ENCODE measurements at regions not wholly inside any gene's neighbourhood (a gene's known extent, or its start where the extent isn't known, plus 50 kb on each side); places are given as distances from the start of the nearest gene placed in this dataset.

DNA sequence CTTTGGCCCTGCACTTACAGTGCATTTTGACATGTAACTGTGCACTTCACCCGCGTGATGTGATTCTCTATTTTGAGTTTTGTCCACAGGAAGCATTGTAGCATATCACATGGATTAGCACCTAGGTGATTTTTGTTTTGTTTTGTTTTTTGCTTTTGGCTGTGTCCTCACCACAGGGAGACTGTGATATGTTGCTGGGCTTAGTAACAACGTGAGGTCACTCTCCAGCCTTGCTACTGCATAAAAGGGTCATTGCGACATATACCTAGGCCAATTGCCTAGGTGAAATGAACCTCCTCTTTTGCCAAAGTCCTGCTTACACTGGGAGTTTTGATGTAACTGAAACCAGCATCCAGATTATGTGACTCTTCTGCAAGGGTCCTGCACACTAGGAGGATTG, 1152.9 kb upstream of the AMELY start:
- H3K4me3 ChIP-seq (ENCODE audit: low read length in 2 of 2): no peak overlapping the region
- H3K9me3 ChIP-seq (ENCODE audit: control insufficient read depth in 2 of 2, insufficient read depth in 1 of 2, low read length in 1 of 2): no peaks in the 10 kb centered on the region
- H3K4me1 ChIP-seq (ENCODE audit: control insufficient read depth in 2 of 2, insufficient read depth in 2 of 2, low read length in 2 of 2): no peaks in the 10 kb centered on the region
- no peak for DNase-seq (ENCODE audit: low read depth in 6 of 9, low spot score in 9 of 9)
- H3K36me3 ChIP-seq (ENCODE audit: control insufficient read depth in 2 of 2, insufficient read depth in 2 of 2, low read length in 1 of 2): no peaks in the 10 kb centered on the region
- no peak overlapping the region for H3K27ac ChIP-seq (ENCODE audit: low read depth in 1 of 2, low read length in 1 of 2)
- WGBS: 79% methylated on average over 4 of the region's 4 CpGs
- H3K27me3 ChIP-seq (ENCODE audit: control insufficient read depth in 2 of 2, insufficient read depth in 1 of 2, low read length in 1 of 2): no peaks in the 10 kb centered on the region

GRCh38 chrY:8063973-8064372, 1152.4 kb upstream of the AMELY start:
- no peak overlapping the region for H3K4me3 ChIP-seq (ENCODE audit: low read length in 2 of 2)
- no peaks in the 10 kb centered on the region for H3K36me3 ChIP-seq (ENCODE audit: control insufficient read depth in 2 of 2, insufficient read depth in 2 of 2, low read length in 1 of 2)
- no peak for DNase-seq (ENCODE audit: low read depth in 6 of 9, low spot score in 9 of 9)
- 99% methylated on average over 2 of the region's 2 CpGs for WGBS
- H3K27ac ChIP-seq (ENCODE audit: low read depth in 1 of 2, low read length in 1 of 2): no peak overlapping the region
- no peaks in the 10 kb centered on the region for H3K9me3 ChIP-seq (ENCODE audit: control insufficient read depth in 2 of 2, insufficient read depth in 1 of 2, low read length in 1 of 2)
- H3K27me3 ChIP-seq (ENCODE audit: control insufficient read depth in 2 of 2, insufficient read depth in 1 of 2, low read length in 1 of 2): no peaks in the 10 kb centered on the region
- no peaks in the 10 kb centered on the region for H3K4me1 ChIP-seq (ENCODE audit: control insufficient read depth in 2 of 2, insufficient read depth in 2 of 2, low read length in 2 of 2)

- Histone ChIP-seq H3K4me1 (ENCODE audit: control insufficient read depth in 2 of 2, insufficient read depth in 2 of 2, low read length in 2 of 2) (no peaks in the 10 kb centered on the region), H3K9me3 (ENCODE audit: control insufficient read depth in 2 of 2, insufficient read depth in 1 of 2, low read length in 1 of 2) (no peaks in the 10 kb centered on the region), H3K4me3 (ENCODE audit: low read length in 2 of 2) (no peak overlapping the region), H3K27ac (ENCODE audit: low read depth in 1 of 2, low read length in 1 of 2) (no peak overlapping the region), H3K36me3 (ENCODE audit: control insufficient read depth in 2 of 2, insufficient read depth in 2 of 2, low read length in 1 of 2) (no peaks in the 10 kb centered on the region), H3K27me3 (ENCODE audit: control insufficient read depth in 2 of 2, insufficient read depth in 1 of 2, low read length in 1 of 2) (no peaks in the 10 kb centered on the region)
- DNase-seq (ENCODE audit: low read depth in 6 of 9, low spot score in 9 of 9): no peak
- 95% methylated on average over 2 of the region's 2 CpGs for WGBS
Observed at GRCh38 chrY:8058613-8059012, 1147.1 kb upstream of the AMELY start.

DNA sequence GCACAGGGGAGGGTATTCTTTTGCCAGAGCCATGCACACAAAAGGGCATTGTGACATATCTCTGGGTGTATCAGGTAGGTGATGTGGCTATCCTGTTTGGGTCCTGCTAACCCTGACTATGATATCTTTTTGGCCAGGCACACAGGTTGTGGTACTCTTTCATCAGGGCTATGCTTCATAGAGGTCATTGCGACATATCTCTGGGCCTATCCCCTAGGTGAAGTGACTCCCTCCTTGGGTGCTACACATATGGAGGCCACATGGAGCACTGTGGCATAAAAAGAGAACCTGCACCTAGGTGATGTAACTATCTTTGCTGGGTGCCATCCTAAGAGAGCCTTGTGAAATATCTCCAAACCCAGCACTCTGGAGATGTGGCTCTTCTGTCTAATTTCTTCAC, 1139.8 kb upstream of the AMELY start:
- 93% methylated on average over 1 of the region's 1 CpG for WGBS
- Histone ChIP-seq H3K36me3 (ENCODE audit: control insufficient read depth in 2 of 2, insufficient read depth in 2 of 2, low read length in 1 of 2) (no peaks in the 10 kb centered on the region), H3K4me1 (ENCODE audit: control insufficient read depth in 2 of 2, insufficient read depth in 2 of 2, low read length in 2 of 2) (no peaks in the 10 kb centered on the region), H3K27ac (ENCODE audit: low read depth in 1 of 2, low read length in 1 of 2) (no peak overlapping the region), H3K27me3 (ENCODE audit: control insufficient read depth in 2 of 2, insufficient read depth in 1 of 2, low read length in 1 of 2) (no peaks in the 10 kb centered on the region), H3K4me3 (ENCODE audit: low read length in 2 of 2) (no peak overlapping the region), H3K9me3 (ENCODE audit: control insufficient read depth in 2 of 2, insufficient read depth in 1 of 2, low read length in 1 of 2) (no peaks in the 10 kb centered on the region)
- no peak for DNase-seq (ENCODE audit: low read depth in 6 of 9, low spot score in 9 of 9)

DNA sequence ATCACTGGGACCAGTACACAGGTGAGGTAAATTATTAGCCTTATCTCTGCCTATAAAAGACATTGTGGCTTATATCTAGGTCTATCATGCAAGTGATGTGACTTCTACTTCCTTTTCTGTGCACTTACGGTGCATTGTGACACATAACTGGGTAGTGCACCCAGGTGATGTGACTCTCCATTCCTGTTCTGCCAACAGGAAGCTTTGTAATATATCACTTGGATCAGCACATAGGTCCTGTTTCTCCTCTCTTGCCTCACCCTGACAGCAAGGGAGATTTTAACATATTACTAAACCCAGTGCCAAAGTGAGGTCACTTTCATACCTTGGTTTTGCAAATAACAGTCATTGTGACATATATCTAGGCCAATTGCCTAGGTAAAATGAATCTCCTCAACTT, 1129.7 kb upstream of the AMELY start:
- WGBS: 86% methylated on average over 1 of the region's 1 CpG
- Histone ChIP-seq H3K27me3 (ENCODE audit: control insufficient read depth in 2 of 2, insufficient read depth in 1 of 2, low read length in 1 of 2) (no peaks in the 10 kb centered on the region), H3K4me1 (ENCODE audit: control insufficient read depth in 2 of 2, insufficient read depth in 2 of 2, low read length in 2 of 2) (no peaks in the 10 kb centered on the region), H3K27ac (ENCODE audit: low read depth in 1 of 2, low read length in 1 of 2) (no peak overlapping the region), H3K4me3 (ENCODE audit: low read length in 2 of 2) (no peak overlapping the region), H3K36me3 (ENCODE audit: control insufficient read depth in 2 of 2, insufficient read depth in 2 of 2, low read length in 1 of 2) (no peaks in the 10 kb centered on the region), H3K9me3 (ENCODE audit: control insufficient read depth in 2 of 2, insufficient read depth in 1 of 2, low read length in 1 of 2) (no peaks in the 10 kb centered on the region)
- no peak for DNase-seq (ENCODE audit: low read depth in 6 of 9, low spot score in 9 of 9)

DNA sequence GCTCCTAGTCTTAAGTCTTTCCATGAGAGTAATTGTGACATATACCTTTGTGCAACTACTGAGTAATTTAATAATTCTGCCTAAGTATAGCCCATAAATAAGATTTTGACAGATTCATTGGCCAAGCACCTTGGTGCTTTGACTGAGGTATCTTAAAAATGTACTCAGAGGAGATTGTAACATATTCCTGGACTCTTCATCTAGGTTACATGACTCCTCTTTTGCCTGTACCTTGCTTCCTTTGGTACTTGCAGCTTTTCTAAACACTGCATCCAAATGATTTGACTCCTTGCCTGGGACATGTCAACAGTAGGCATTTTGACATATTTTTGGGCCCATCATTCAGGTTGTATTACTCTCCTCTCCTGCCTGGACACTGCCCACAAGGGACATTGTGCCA, 1125.0 kb upstream of the AMELY start:
- no peaks in the 10 kb centered on the region for H3K36me3 ChIP-seq (ENCODE audit: control insufficient read depth in 2 of 2, insufficient read depth in 2 of 2, low read length in 1 of 2)
- H3K4me1 ChIP-seq (ENCODE audit: control insufficient read depth in 2 of 2, insufficient read depth in 2 of 2, low read length in 2 of 2): no peaks in the 10 kb centered on the region
- no peak overlapping the region for H3K27ac ChIP-seq (ENCODE audit: low read depth in 1 of 2, low read length in 1 of 2)

DNA sequence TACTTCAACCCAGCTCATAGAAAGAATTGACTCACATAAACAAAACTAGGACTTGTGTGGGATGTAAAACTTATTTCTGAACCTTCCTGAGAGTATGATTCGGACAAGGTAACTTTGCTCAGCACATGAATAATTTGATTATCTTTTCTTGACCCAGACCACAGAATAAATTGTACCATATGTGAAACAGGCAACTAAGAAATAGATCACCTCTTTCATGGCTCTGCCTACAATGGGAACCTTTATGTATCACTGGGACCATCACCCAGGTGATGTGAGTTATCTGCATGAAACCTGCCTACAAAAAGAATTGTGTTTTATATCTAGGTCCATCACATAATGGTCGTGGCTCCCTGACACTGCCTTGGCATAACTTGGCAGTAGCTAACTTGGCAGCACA, 1124.1 kb upstream of the AMELY start:
- Histone ChIP-seq H3K4me1 (ENCODE audit: control insufficient read depth in 2 of 2, insufficient read depth in 2 of 2, low read length in 2 of 2) (no peaks in the 10 kb centered on the region), H3K27ac (ENCODE audit: low read depth in 1 of 2, low read length in 1 of 2) (no peak overlapping the region), H3K36me3 (ENCODE audit: control insufficient read depth in 2 of 2, insufficient read depth in 2 of 2, low read length in 1 of 2) (no peaks in the 10 kb centered on the region), H3K4me3 (ENCODE audit: low read length in 2 of 2) (no peak overlapping the region), H3K9me3 (ENCODE audit: control insufficient read depth in 2 of 2, insufficient read depth in 1 of 2, low read length in 1 of 2) (no peaks in the 10 kb centered on the region), H3K27me3 (ENCODE audit: control insufficient read depth in 2 of 2, insufficient read depth in 1 of 2, low read length in 1 of 2) (no peaks in the 10 kb centered on the region)
- DNase-seq (ENCODE audit: low read depth in 6 of 9, low spot score in 9 of 9): no peak
- 56% methylated on average over 2 of the region's 2 CpGs for WGBS

More for the DNA sequence above, 1125.0 kb upstream of the AMELY start:
- H3K4me3 ChIP-seq (ENCODE audit: low read length in 2 of 2): no peak overlapping the region
- no peaks in the 10 kb centered on the region for H3K27me3 ChIP-seq (ENCODE audit: control insufficient read depth in 2 of 2, insufficient read depth in 1 of 2, low read length in 1 of 2)
- no peak for DNase-seq (ENCODE audit: low read depth in 6 of 9, low spot score in 9 of 9)
- no peaks in the 10 kb centered on the region for H3K9me3 ChIP-seq (ENCODE audit: control insufficient read depth in 2 of 2, insufficient read depth in 1 of 2, low read length in 1 of 2)

DNA sequence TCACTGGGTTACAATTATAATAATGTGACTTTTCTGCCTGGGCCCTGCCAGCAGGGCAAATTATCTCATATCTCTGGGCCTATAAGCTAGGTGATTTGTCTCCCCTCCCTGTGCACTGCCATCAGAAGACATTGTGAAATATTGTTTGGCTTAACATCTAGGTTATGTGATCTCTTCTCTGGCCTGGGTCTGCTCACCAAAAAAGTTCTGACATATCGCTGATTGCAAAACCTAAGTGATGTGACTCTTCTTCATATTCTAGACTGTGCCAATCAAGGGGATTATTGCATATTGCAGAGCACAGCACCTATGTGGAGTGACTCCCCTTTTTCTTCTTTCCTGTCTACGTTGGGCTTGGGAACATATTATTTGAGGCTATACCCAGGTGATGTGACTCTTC, 1123.1 kb upstream of the AMELY start:
- no peaks in the 10 kb centered on the region for H3K27me3 ChIP-seq (ENCODE audit: control insufficient read depth in 2 of 2, insufficient read depth in 1 of 2, low read length in 1 of 2)
- H3K27ac ChIP-seq (ENCODE audit: low read depth in 1 of 2, low read length in 1 of 2): no peak overlapping the region
- WGBS: 77% methylated on average over 2 of the region's 2 CpGs
- H3K4me3 ChIP-seq (ENCODE audit: low read length in 2 of 2): no peak overlapping the region
- no peaks in the 10 kb centered on the region for H3K36me3 ChIP-seq (ENCODE audit: control insufficient read depth in 2 of 2, insufficient read depth in 2 of 2, low read length in 1 of 2)
- H3K9me3 ChIP-seq (ENCODE audit: control insufficient read depth in 2 of 2, insufficient read depth in 1 of 2, low read length in 1 of 2): no peaks in the 10 kb centered on the region
- H3K4me1 ChIP-seq (ENCODE audit: control insufficient read depth in 2 of 2, insufficient read depth in 2 of 2, low read length in 2 of 2): no peaks in the 10 kb centered on the region
- DNase-seq (ENCODE audit: low read depth in 6 of 9, low spot score in 9 of 9): no peak

GRCh38 chrY:8033200-8033599, 1121.6 kb upstream of the AMELY start:
- no peak for DNase-seq (ENCODE audit: low read depth in 6 of 9, low spot score in 9 of 9)
- Histone ChIP-seq H3K36me3 (ENCODE audit: control insufficient read depth in 2 of 2, insufficient read depth in 2 of 2, low read length in 1 of 2) (no peaks in the 10 kb centered on the region), H3K4me3 (ENCODE audit: low read length in 2 of 2) (no peak overlapping the region), H3K27ac (ENCODE audit: low read depth in 1 of 2, low read length in 1 of 2) (no peak overlapping the region), H3K4me1 (ENCODE audit: control insufficient read depth in 2 of 2, insufficient read depth in 2 of 2, low read length in 2 of 2) (no peaks in the 10 kb centered on the region), H3K9me3 (ENCODE audit: control insufficient read depth in 2 of 2, insufficient read depth in 1 of 2, low read length in 1 of 2) (no peaks in the 10 kb centered on the region), H3K27me3 (ENCODE audit: control insufficient read depth in 2 of 2, insufficient read depth in 1 of 2, low read length in 1 of 2) (no peaks in the 10 kb centered on the region)
- WGBS: 66% methylated on average over 2 of the region's 2 CpGs

- no peak overlapping the region for H3K4me3 ChIP-seq (ENCODE audit: low read length in 2 of 2)
- DNase-seq (ENCODE audit: low read depth in 6 of 9, low spot score in 9 of 9): no peak
- 97% methylated on average over 1 of the region's 1 CpG for WGBS
- H3K27me3 ChIP-seq (ENCODE audit: control insufficient read depth in 2 of 2, insufficient read depth in 1 of 2, low read length in 1 of 2): no peaks in the 10 kb centered on the region
- H3K4me1 ChIP-seq (ENCODE audit: control insufficient read depth in 2 of 2, insufficient read depth in 2 of 2, low read length in 2 of 2): no peaks in the 10 kb centered on the region
- H3K36me3 ChIP-seq (ENCODE audit: control insufficient read depth in 2 of 2, insufficient read depth in 2 of 2, low read length in 1 of 2): no peaks in the 10 kb centered on the region
- no peaks in the 10 kb centered on the region for H3K9me3 ChIP-seq (ENCODE audit: control insufficient read depth in 2 of 2, insufficient read depth in 1 of 2, low read length in 1 of 2)
- H3K27ac ChIP-seq (ENCODE audit: low read depth in 1 of 2, low read length in 1 of 2): no peak overlapping the region
Observed at GRCh38 chrY:8020540-8020939, 1109.0 kb upstream of the AMELY start.
